ENCODE measurements at regions not wholly inside any gene's neighbourhood (a gene's known extent, or its start where the extent isn't known, plus 50 kb on each side); places are given as distances from the start of the nearest gene placed in this dataset.

GRCh38 chr1:82932727-82933126 lies 1066.2 kb downstream of the TTLL7 start:
- no peak for DNase-seq (ENCODE audit: low spot score in 2 of 2, unreplicated experiment in 2 of 2)
- H3K36me3 Mint-ChIP-seq: no peaks in the 10 kb centered on the region
- H3K4me1 Mint-ChIP-seq: peaks cover 12% of the 10 kb centered on the region
- H3K27ac Mint-ChIP-seq: no peak overlapping the region
- peaks cover 14% of the 10 kb centered on the region for H3K9me3 Mint-ChIP-seq
- no peak for TF ChIP-seq CTCF (IDR thresholded peaks at IDR 0.05; ENCODE audit: unreplicated experiment)
- H3K4me3 Mint-ChIP-seq: no peak overlapping the region
- H3K27me3 Mint-ChIP-seq (ENCODE audit: low read depth): no peaks in the 10 kb centered on the region

GRCh38 chr1:82932207-82932606 lies 1066.7 kb downstream of the TTLL7 start:
- no peak for DNase-seq (ENCODE audit: low spot score in 2 of 2, unreplicated experiment in 2 of 2)
- H3K9me3 Mint-ChIP-seq: peaks cover 10% of the 10 kb centered on the region
- H3K27ac Mint-ChIP-seq: peak overlapping the region; percentile 3
- H3K36me3 Mint-ChIP-seq: no peaks in the 10 kb centered on the region
- no peak overlapping the region for H3K4me3 Mint-ChIP-seq
- H3K4me1 Mint-ChIP-seq: peaks cover 16% of the 10 kb centered on the region
- H3K27me3 Mint-ChIP-seq (ENCODE audit: low read depth): no peaks in the 10 kb centered on the region
- TF ChIP-seq CTCF (IDR thresholded peaks at IDR 0.05; ENCODE audit: unreplicated experiment): no peak

- Mint-ChIP-seq H3K4me3 (no peak overlapping the region), H3K27me3 (ENCODE audit: low read depth) (no peaks in the 10 kb centered on the region)
- no peak for TF ChIP-seq CTCF (IDR thresholded peaks at IDR 0.05; ENCODE audit: unreplicated experiment)
Observed at GRCh38 chr1:82931006-82931405, 1067.9 kb downstream of the TTLL7 start.

GRCh38 chr1:82927753-82928152 lies 1071.2 kb downstream of the TTLL7 start:
- Mint-ChIP-seq H3K27me3 (ENCODE audit: low read depth) (no peaks in the 10 kb centered on the region), H3K4me1 (peaks cover 14% of the 10 kb centered on the region), H3K9me3 (no peaks in the 10 kb centered on the region), H3K36me3 (no peaks in the 10 kb centered on the region), H3K4me3 (no peak overlapping the region), H3K27ac (no peak overlapping the region)
- DNase-seq (ENCODE audit: low spot score in 2 of 2, unreplicated experiment in 2 of 2): no peak
- TF ChIP-seq CTCF (IDR thresholded peaks at IDR 0.05; ENCODE audit: unreplicated experiment): no peak

More at GRCh38 chr1:82931006-82931405, 1067.9 kb downstream of the TTLL7 start:
- no peaks in the 10 kb centered on the region for H3K36me3 Mint-ChIP-seq
- H3K27ac Mint-ChIP-seq: no peak overlapping the region
- H3K4me1 Mint-ChIP-seq: peaks cover 16% of the 10 kb centered on the region
- peaks cover 3% of the 10 kb centered on the region for H3K9me3 Mint-ChIP-seq
- DNase-seq (ENCODE audit: low spot score in 2 of 2, unreplicated experiment in 2 of 2): no peak

GRCh38 chr1:82924666-82925065 lies 1074.3 kb downstream of the TTLL7 start:
- no peak overlapping the region for H3K27ac Mint-ChIP-seq
- no peaks in the 10 kb centered on the region for H3K27me3 Mint-ChIP-seq (ENCODE audit: low read depth)

More at GRCh38 chr1:82924666-82925065, 1074.3 kb downstream of the TTLL7 start:
- no peak for TF ChIP-seq CTCF (IDR thresholded peaks at IDR 0.05; ENCODE audit: unreplicated experiment)
- no peaks in the 10 kb centered on the region for H3K9me3 Mint-ChIP-seq
- H3K4me1 Mint-ChIP-seq: peaks cover 9% of the 10 kb centered on the region
- H3K36me3 Mint-ChIP-seq: no peaks in the 10 kb centered on the region
- H3K4me3 Mint-ChIP-seq: no peak overlapping the region
- no peak for DNase-seq (ENCODE audit: low spot score in 2 of 2, unreplicated experiment in 2 of 2)
